B cell (primary cell): ENCODE measurements at regions not wholly inside any gene's neighbourhood (a gene's known extent, or its start where the extent isn't known, plus 50 kb on each side); places are given as distances from the start of the nearest gene placed in this dataset.
"Not testable (repeated sequence)": the region's sequence is repeated elsewhere in the genome, so short reads cannot be mapped to it uniquely, and the experiment has no call there.

Experiments
- ATAC-seq: fragments of 200-7000 bp; cut with Tn5 transposase; one replicate; pipeline ENCODE4 v1.10.0; 2021; ENCODE audit warnings: low read depth, mild to moderate bottlenecking, moderate number of reproducible peaks, moderate library complexity
- CTCF ChIA-PET: fragments of 350-600 bp; sonication (Branson Sonifier 250); formaldehyde crosslinking; loops from one replicate; lab custom pipeline; 2021; ENCODE audit warnings: antibody characterized with exemption, inconsistent platforms; lab: Charles Lee
- POLR2A ChIA-PET: fragments of 350-600 bp; sonication (Branson Sonifier 250); formaldehyde crosslinking; loops from one replicate; lab custom pipeline; 2021; ENCODE audit warnings: antibody characterized with exemption; lab: Charles Lee
- DNase-seq: peaks from one replicate; pipeline ENCODE4 v3.0.0; 2013
- H2AFZ ChIP-seq: 2 replicates; pipeline ENCODE4 v1.6.1; 2012; ENCODE audit warnings: mild to moderate bottlenecking, low read depth, low read length; ENCODE audit not compliant: insufficient read depth, poor library complexity, severe bottlenecking
- H3K27ac ChIP-seq, 2 donors: 1 replicate in 1 of 2; 2 replicates in 1 of 2; pipeline ENCODE4 v1.5.1; 2012 to 2013; ENCODE audit warnings: low read length in 2 of 2, mild to moderate bottlenecking in 2 of 2, moderate library complexity in 1 of 2
- H3K27me3 ChIP-seq, 4 experiments: fragments of 200-600 bp in 1 of 4; sonication (generic) in 1 of 4; replicated peaks in 1 of 4; 1 replicate in 2 of 4; 2 replicates in 2 of 4; pipeline versions ENCODE4 v1.6.1 to v1.7.0; 2013 to 2016; ENCODE audit warnings: low read length in 3 of 4, mild to moderate bottlenecking in 2 of 4, mixed read lengths in 1 of 4, moderate library complexity in 1 of 4; ENCODE audit not compliant: insufficient read depth in 4 of 4, control insufficient read depth in 3 of 4; ENCODE audit errors: control extremely low read depth in 1 of 4
- H3K36me3 ChIP-seq, 2 experiments: replicated peaks in 1 of 2; 1 replicate in 1 of 2; 2 replicates in 1 of 2; pipeline versions ENCODE4 v1.6.1 to v1.7.1; 2013; ENCODE audit warnings: low read length in 1 of 2; ENCODE audit not compliant: insufficient read depth in 2 of 2, control insufficient read depth in 1 of 2; ENCODE audit errors: control extremely low read depth in 1 of 2, extremely low read depth in 1 of 2
- H3K4me1 ChIP-seq, 2 donors: fragments of 200-600 bp in 1 of 2; sonication (generic) in 1 of 2; 1 replicate in 1 of 2; 2 replicates in 1 of 2; pipeline versions ENCODE4 v1.5.1 to v1.6.1; 2013 to 2017; ENCODE audit warnings: low read length in 2 of 2; ENCODE audit not compliant: control insufficient read depth in 2 of 2, insufficient read depth in 2 of 2
- H3K4me2 ChIP-seq: replicated peaks from 2 replicates; pipeline ENCODE3; 2012; ENCODE audit warnings: mild to moderate bottlenecking, low read depth, low read length; ENCODE audit not compliant: poor library complexity, severe bottlenecking
- H3K4me3 ChIP-seq, 5 experiments: fragments of 200-600 bp in 1 of 5; sonication (generic) in 1 of 5; 1 replicate in 3 of 5; 2 replicates in 2 of 5; pipeline versions ENCODE4 v1.5.1 to v1.7.0; 2011 to 2016; ENCODE audit warnings: low read length in 4 of 5, mild to moderate bottlenecking in 4 of 5, low read depth in 2 of 5, control low read depth in 1 of 5, moderate library complexity in 1 of 5; ENCODE audit not compliant: insufficient read depth in 1 of 5; ENCODE audit errors: control extremely low read depth in 1 of 5, extremely low read depth in 1 of 5
- H3K79me2 ChIP-seq: fragments of 200-600 bp; sonication (generic); one replicate; pipeline ENCODE4 v1.6.0; 2016; ENCODE audit warnings: low read length; ENCODE audit not compliant: control insufficient read depth, insufficient read depth
- H3K9ac ChIP-seq: fragments of 200-600 bp; sonication (generic); 2 replicates; pipeline ENCODE4 v1.6.1; 2017; ENCODE audit warnings: mild to moderate bottlenecking, low read length, moderate library complexity
- H3K9me3 ChIP-seq, 3 donors: one replicate each; pipeline versions ENCODE4 v1.6.1 to v1.7.1; 2013; ENCODE audit warnings: low read length in 2 of 3; ENCODE audit not compliant: control insufficient read depth in 2 of 3, insufficient read depth in 1 of 3; ENCODE audit errors: control extremely low read depth in 1 of 3
- H4K20me1 ChIP-seq: 2 replicates; pipeline ENCODE4 v1.6.0; 2012; ENCODE audit warnings: mild to moderate bottlenecking, low read length; ENCODE audit not compliant: insufficient read depth, control insufficient read depth, poor library complexity, severe bottlenecking
- H3K27ac Mint-ChIP-seq: one replicate; pipeline ENCODE4 v1.8.0; 2021; ENCODE audit warnings: mixed read lengths
- H3K27me3 Mint-ChIP-seq: one replicate; pipeline ENCODE4 v1.8.0; 2021; ENCODE audit warnings: mixed read lengths
- H3K4me1 Mint-ChIP-seq: one replicate; pipeline ENCODE4 v1.8.0; 2021; ENCODE audit warnings: mixed read lengths
- H3K4me3 Mint-ChIP-seq: one replicate; pipeline ENCODE4 v1.8.0; 2021; ENCODE audit warnings: mixed read lengths
- H3K9me3 Mint-ChIP-seq: one replicate; pipeline ENCODE4 v1.8.0; 2022; ENCODE audit warnings: mixed read lengths; ENCODE audit not compliant: insufficient read depth
- EZH2 ChIP-seq: IDR thresholded peaks from 2 replicates; pipeline ENCODE4 v1.6.1; 2012; ENCODE audit warnings: borderline replicate concordance, low read depth, mild to moderate bottlenecking, moderate library complexity, low read length; ENCODE audit not compliant: insufficient read depth, poor library complexity, severe bottlenecking
- WGBS: methylation state at CpG from one replicate; pipeline ENCODE4 v1.1.5; 2013; ENCODE audit warnings: missing lambda C conversion rate; ENCODE audit not compliant: insufficient coverage; 5-methylcytosine and 5-hydroxymethylcytosine counted together
- intact Hi-C: fragments of 100-400 bp; cut with micrococcal nuclease; formaldehyde crosslinking; loops from one replicate; pipeline ENCODE4 v1.10.0; 2022
- TF ChIP-seq, protein P1 (sequence below): fragments of 200-600 bp; IDR thresholded peaks from one replicate; pipeline ENCODE4 v1.8.0; 2022; ENCODE audit warnings: antibody characterized with exemption, mild to moderate bottlenecking

DNA sequence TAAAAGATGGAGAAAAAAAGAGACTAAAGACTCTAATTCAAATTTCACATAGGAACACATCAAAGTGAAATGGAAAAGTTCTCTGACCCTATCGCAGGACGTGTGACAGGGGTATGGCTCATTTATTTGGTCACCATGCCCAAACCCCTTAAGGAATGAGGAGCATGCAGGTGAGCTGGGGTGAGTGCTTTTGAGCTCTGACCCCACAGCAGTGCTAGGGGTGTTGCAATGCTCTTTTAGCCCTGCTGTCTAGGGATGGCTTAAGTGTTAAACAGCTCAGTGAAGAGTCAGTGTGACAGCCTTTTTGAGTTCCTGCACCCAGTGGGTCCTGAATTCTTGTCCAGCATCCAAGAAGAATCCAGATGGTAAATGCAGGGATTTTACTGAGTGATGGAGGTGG is 143.0 kb upstream of the ANKRD55 start:
- no CpG with 5 or more reads among the region's 2 CpGs for WGBS
- POLR2A ChIA-PET, result no interaction called here
- Histone ChIP-seq H4K20me1 (no peaks in the 10 kb centered on the region), H3K27me3 (no peaks in the 10 kb centered on the region), H3K4me2 (no peak overlapping the region), H2AFZ (no peak overlapping the region), H3K9ac (no peak overlapping the region), H3K79me2 (no peaks in the 10 kb centered on the region), H3K4me1 (no peaks in the 10 kb centered on the region), H3K9me3 (peaks cover 1 to 12% (median 8%) of the 10 kb centered on the region in 3 donors), H3K27ac (no peak overlapping the region), H3K36me3 (no peaks in the 10 kb centered on the region), H3K4me3 (no peak overlapping the region)
- TF ChIP-seq, protein P1, sequence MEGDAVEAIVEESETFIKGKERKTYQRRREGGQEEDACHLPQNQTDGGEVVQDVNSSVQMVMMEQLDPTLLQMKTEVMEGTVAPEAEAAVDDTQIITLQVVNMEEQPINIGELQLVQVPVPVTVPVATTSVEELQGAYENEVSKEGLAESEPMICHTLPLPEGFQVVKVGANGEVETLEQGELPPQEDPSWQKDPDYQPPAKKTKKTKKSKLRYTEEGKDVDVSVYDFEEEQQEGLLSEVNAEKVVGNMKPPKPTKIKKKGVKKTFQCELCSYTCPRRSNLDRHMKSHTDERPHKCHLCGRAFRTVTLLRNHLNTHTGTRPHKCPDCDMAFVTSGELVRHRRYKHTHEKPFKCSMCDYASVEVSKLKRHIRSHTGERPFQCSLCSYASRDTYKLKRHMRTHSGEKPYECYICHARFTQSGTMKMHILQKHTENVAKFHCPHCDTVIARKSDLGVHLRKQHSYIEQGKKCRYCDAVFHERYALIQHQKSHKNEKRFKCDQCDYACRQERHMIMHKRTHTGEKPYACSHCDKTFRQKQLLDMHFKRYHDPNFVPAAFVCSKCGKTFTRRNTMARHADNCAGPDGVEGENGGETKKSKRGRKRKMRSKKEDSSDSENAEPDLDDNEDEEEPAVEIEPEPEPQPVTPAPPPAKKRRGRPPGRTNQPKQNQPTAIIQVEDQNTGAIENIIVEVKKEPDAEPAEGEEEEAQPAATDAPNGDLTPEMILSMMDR, result no peak
- TF ChIP-seq EZH2, result no peak
- Mint-ChIP-seq H3K4me3 (no peak overlapping the region), H3K9me3 (peaks cover 4% of the 10 kb centered on the region), H3K27ac (no peak overlapping the region), H3K4me1 (no peaks in the 10 kb centered on the region), H3K27me3 (no peaks in the 10 kb centered on the region)
- CTCF ChIA-PET, result interaction anchor here (0.6 kb wide), 1 partner anchor 46 kb away, joined by 5 read pairs; no protein-coding TSS in a partner anchor
- intact Hi-C loops, result no loop called here
- ATAC-seq (no peak), DNase-seq (no peak)

DNA sequence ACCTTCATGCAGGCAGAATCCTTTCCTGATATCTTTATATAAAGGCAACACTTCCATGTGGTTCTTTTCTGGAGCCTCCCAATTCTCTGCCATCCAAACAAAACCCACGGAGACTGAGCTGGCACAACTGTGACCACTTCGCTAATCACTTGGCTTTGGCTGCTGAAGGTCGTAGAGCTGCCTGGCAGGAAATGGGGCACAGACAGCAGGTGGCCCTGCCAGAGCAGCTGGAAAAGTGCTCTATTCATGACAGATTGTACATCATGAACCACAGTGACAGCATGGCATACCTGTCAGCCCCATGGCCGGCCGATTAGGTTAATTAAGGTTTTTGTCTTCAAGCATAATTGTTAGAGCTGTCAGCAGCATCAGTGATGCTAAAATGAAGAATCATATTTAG is 141.9 kb upstream of the ANKRD55 start:
- Mint-ChIP-seq H3K27me3 (no peaks in the 10 kb centered on the region), H3K27ac (no peak overlapping the region), H3K4me1 (no peaks in the 10 kb centered on the region), H3K9me3 (peaks cover 4% of the 10 kb centered on the region), H3K4me3 (no peak overlapping the region)
- no peak overlapping the region for H3K9ac ChIP-seq
- ChIA-PET POLR2A (no interaction called here), CTCF (interaction anchor here (0.6 kb wide), 1 partner anchor 29 kb away, joined by 3 read pairs; no protein-coding TSS in a partner anchor)
- 49% methylated on average over 3 of the region's 5 CpGs for WGBS
- H3K9me3 ChIP-seq, result peaks cover 1 to 12% (median 8%) of the 10 kb centered on the region in 3 donors
- no peak overlapping the region for H3K4me3 ChIP-seq
- H2AFZ ChIP-seq, result no peak overlapping the region
- intact Hi-C loops, result no loop called here
- H3K36me3 ChIP-seq, result no peaks in the 10 kb centered on the region
- no peak for TF ChIP-seq EZH2
- TF ChIP-seq, protein P1, result no peak
- H3K4me1 ChIP-seq, result no peaks in the 10 kb centered on the region
- H3K4me2 ChIP-seq, result no peak overlapping the region
- no peaks in the 10 kb centered on the region for H4K20me1 ChIP-seq
- no peak overlapping the region for H3K27ac ChIP-seq
- no peaks in the 10 kb centered on the region for H3K79me2 ChIP-seq
- DNase-seq (no peak), ATAC-seq (no peak)
- no peaks in the 10 kb centered on the region for H3K27me3 ChIP-seq

DNA sequence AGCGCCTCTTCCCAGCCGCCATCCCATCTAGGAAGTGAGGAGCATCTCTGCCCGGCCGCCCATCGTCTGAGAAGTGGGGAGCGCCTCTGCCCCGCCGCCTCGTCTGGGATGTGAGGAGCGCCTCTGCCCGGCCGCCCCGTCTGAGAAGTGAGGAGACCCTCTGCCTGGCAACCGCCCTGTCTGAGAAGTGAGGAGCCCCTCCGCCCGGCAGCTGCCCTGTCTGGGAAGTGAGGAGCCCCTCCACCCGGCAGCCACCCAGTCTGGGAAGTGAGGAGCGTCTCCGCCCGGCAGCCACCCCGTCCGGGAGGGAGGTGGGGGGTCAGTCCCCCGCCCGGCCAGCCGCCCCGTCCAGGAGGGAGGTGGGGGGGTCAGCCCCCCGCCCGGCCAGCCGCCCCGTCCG is 139.4 kb upstream of the ANKRD55 start:
- H3K4me2 ChIP-seq, POLR2A ChIA-PET, H3K4me1 ChIP-seq, H3K36me3 ChIP-seq, H3K79me2 ChIP-seq, H3K9ac ChIP-seq, intact Hi-C loops, H3K4me1 Mint-ChIP-seq, H3K27ac ChIP-seq, ATAC-seq, H3K27me3 Mint-ChIP-seq, H3K9me3 Mint-ChIP-seq, DNase-seq, H4K20me1 ChIP-seq, H3K4me3 ChIP-seq, CTCF ChIA-PET, H3K27ac Mint-ChIP-seq, H3K27me3 ChIP-seq, H3K4me3 Mint-ChIP-seq, H2AFZ ChIP-seq: not testable (repeated sequence)
- peaks cover 1 to 12% (median 8%) of the 10 kb centered on the region in 3 donors for H3K9me3 ChIP-seq
- 92% methylated on average over 9 of the region's 31 CpGs for WGBS
